NCI-H1092 (cell line): ENCODE measurements at regions not wholly inside any gene's neighbourhood (a gene's known extent, or its start where the extent isn't known, plus 50 kb on each side); places are given as distances from the start of the nearest gene placed in this dataset.
A peak's percentile ranks its signal among the peaks of the same experiment; 100 is the strongest.

Source experiments
- DNase-seq: peaks from one replicate; lab custom pipeline; 2025; lab: John Stamatoyannopoulos, UW

GRCh38 chr5:98606961-98607360 is 166.5 kb upstream of the RGMB start:
- no peak for DNase-seq

GRCh38 chr5:98608052-98608451 is 165.4 kb upstream of the RGMB start:
- DNase-seq, result no peak

- no peak for DNase-seq
These were observed 159.1 kb upstream of the RGMB start for GRCh38 chr5:98614341-98614740.

GRCh38 chr5:98621821-98622220 is 151.6 kb upstream of the RGMB start:
- DNase-seq, result no peak

GRCh38 chr5:98624145-98624880 is 149.2 kb upstream of the RGMB start:
- DNase-seq, result no peak

GRCh38 chr5:98627121-98627520 is 146.3 kb upstream of the RGMB start:
- no peak for DNase-seq

- DNase-seq, result no peak
These were observed 142.8 kb upstream of the RGMB start for GRCh38 chr5:98630621-98631020.

GRCh38 chr5:98631311-98632054 is 142.0 kb upstream of the RGMB start:
- no peak for DNase-seq

GRCh38 chr5:98635656-98636055 is 137.8 kb upstream of the RGMB start:
- no peak for DNase-seq

GRCh38 chr5:98637116-98637515 is 136.3 kb upstream of the RGMB start:
- DNase-seq, result no peak

- DNase-seq, result no peak
These were observed 135.9 kb upstream of the RGMB start for GRCh38 chr5:98637557-98637956.

- DNase-seq, result no peak
These were observed 135.4 kb upstream of the RGMB start for GRCh38 chr5:98638111-98638510.

GRCh38 chr5:98638701-98639100 is 134.8 kb upstream of the RGMB start:
- no peak for DNase-seq

GRCh38 chr5:98639274-98639673 is 134.2 kb upstream of the RGMB start:
- DNase-seq, result peak; percentile 55

GRCh38 chr5:98641671-98642070 is 131.8 kb upstream of the RGMB start:
- no peak for DNase-seq

- no peak for DNase-seq
These were observed 129.9 kb upstream of the RGMB start for GRCh38 chr5:98643569-98643968.

GRCh38 chr5:98651715-98652114 is 121.7 kb upstream of the RGMB start:
- DNase-seq, result no peak

GRCh38 chr5:98656125-98656795 is 117.2 kb upstream of the RGMB start:
- DNase-seq, result no peak

GRCh38 chr5:98656796-98657195 is 116.7 kb upstream of the RGMB start:
- no peak for DNase-seq

- no peak for DNase-seq
These were observed 115.9 kb upstream of the RGMB start for GRCh38 chr5:98657559-98657958.

GRCh38 chr5:98663521-98663920 is 109.9 kb upstream of the RGMB start:
- no peak for DNase-seq

GRCh38 chr5:98664736-98665135 is 108.7 kb upstream of the RGMB start:
- no peak for DNase-seq

GRCh38 chr5:98679963-98680362 is 93.5 kb upstream of the RGMB start:
- DNase-seq, result no peak
